ENCODE measurements at regions not wholly inside any gene's neighbourhood (a gene's known extent, or its start where the extent isn't known, plus 50 kb on each side); places are given as distances from the start of the nearest gene placed in this dataset.

DNA sequence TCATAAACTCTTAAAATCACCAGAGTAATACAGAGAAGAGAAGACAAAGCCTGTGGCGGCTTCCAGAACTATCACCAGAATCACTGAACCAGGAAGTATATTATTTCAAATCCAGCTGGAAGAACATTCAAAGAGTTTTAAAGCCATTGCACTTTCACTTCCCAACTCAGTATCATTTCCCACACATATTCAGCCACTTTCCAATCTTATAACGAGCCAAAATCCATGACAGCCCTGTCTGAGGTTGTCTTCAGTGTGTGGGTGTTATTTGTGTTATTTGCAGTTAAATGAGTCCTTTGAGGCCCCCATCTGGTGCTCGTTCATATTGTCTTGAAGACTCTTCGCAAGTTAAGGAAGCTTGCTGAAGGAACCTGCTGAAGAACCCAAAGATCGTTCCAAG, 559.9 kb downstream of the TSN start:
- TF ChIP-seq, protein P1, sequence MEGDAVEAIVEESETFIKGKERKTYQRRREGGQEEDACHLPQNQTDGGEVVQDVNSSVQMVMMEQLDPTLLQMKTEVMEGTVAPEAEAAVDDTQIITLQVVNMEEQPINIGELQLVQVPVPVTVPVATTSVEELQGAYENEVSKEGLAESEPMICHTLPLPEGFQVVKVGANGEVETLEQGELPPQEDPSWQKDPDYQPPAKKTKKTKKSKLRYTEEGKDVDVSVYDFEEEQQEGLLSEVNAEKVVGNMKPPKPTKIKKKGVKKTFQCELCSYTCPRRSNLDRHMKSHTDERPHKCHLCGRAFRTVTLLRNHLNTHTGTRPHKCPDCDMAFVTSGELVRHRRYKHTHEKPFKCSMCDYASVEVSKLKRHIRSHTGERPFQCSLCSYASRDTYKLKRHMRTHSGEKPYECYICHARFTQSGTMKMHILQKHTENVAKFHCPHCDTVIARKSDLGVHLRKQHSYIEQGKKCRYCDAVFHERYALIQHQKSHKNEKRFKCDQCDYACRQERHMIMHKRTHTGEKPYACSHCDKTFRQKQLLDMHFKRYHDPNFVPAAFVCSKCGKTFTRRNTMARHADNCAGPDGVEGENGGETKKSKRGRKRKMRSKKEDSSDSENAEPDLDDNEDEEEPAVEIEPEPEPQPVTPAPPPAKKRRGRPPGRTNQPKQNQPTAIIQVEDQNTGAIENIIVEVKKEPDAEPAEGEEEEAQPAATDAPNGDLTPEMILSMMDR (IDR thresholded peaks at IDR 0.05; ENCODE audit: insufficient read depth, low read length) = no peak
- TF ChIP-seq POLR2AphosphoS5 (IDR thresholded peaks at IDR 0.05; ENCODE audit: low read depth) = no peak
- TF ChIP-seq GABPA (IDR thresholded peaks at IDR 0.05; ENCODE audit: low read depth) = no peak

DNA sequence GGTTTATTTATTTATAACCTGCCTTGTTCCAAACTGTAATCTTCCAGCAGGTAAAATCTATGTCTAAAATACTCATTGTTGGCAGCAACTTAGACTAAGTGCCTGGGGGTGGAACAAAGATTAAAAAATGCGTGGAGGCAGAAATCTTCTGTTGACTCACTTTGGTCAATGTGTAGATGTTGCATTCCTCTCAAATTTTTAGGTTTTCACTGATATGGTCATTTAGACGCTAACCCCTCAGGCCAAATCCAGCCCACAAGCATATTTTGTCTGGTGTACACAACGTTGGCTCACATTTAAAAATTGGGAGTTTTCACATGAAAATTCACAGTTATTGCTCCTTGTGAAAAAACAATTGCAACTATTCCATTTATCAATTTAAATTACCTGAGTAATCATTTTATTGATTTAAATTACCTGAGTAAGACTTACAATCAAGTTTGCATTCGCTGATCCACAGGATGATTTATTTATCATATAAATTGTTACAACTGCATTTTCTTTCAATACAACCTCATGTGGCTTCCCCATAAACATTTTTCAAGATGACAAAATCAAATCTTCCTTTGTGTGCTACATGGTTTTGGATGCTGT, 564.2 kb downstream of the TSN start:
- TF ChIP-seq POLR2AphosphoS5 (IDR thresholded peaks at IDR 0.05; ENCODE audit: low read depth) = no peak
- no peak for TF ChIP-seq GABPA (IDR thresholded peaks at IDR 0.05; ENCODE audit: low read depth)
- no peak for TF ChIP-seq REST (IDR thresholded peaks at IDR 0.05; ENCODE audit: insufficient replicate concordance, low read depth)
- TF ChIP-seq SPI1 (IDR thresholded peaks at IDR 0.05; ENCODE audit: borderline replicate concordance, low read depth) = no peak
- TF ChIP-seq, protein P1 (IDR thresholded peaks at IDR 0.05; ENCODE audit: insufficient read depth, low read length) = no peak

More for the DNA sequence above, 559.9 kb downstream of the TSN start:
- Histone ChIP-seq H3K27ac (replicated peaks) (no peak overlapping the region), H3K27me3 (ENCODE audit: insufficient read depth, poor library complexity, severe bottlenecking) (no peaks in the 10 kb centered on the region), H3K4me3 (replicated peaks; ENCODE audit: insufficient read depth, low read length) (no peak overlapping the region)
- no peak for DNase-seq (ENCODE audit: low read depth in 1 of 2, low spot score in 1 of 2)

GRCh38 chr2:122322815-122323214, 567.4 kb downstream of the TSN start:
- H3K4me3 ChIP-seq (replicated peaks; ENCODE audit: insufficient read depth, low read length) = no peak overlapping the region
- no peak overlapping the region for H3K27ac ChIP-seq (replicated peaks)
- TF ChIP-seq SPI1 (IDR thresholded peaks at IDR 0.05; ENCODE audit: borderline replicate concordance, low read depth) (no peak), GABPA (IDR thresholded peaks at IDR 0.05; ENCODE audit: low read depth) (no peak), REST (IDR thresholded peaks at IDR 0.05; ENCODE audit: insufficient replicate concordance, low read depth) (no peak), POLR2AphosphoS5 (IDR thresholded peaks at IDR 0.05; ENCODE audit: low read depth) (no peak)
- TF ChIP-seq, protein P1 (IDR thresholded peaks at IDR 0.05; ENCODE audit: insufficient read depth, low read length) = no peak
- no peak for DNase-seq (ENCODE audit: low read depth in 1 of 2, low spot score in 1 of 2)
- peaks cover 3% of the 10 kb centered on the region for H3K27me3 ChIP-seq (ENCODE audit: insufficient read depth, poor library complexity, severe bottlenecking)

More for the DNA sequence above, 564.2 kb downstream of the TSN start:
- Histone ChIP-seq H3K27me3 (ENCODE audit: insufficient read depth, poor library complexity, severe bottlenecking) (no peaks in the 10 kb centered on the region), H3K27ac (replicated peaks) (no peak overlapping the region), H3K4me3 (replicated peaks; ENCODE audit: insufficient read depth, low read length) (no peak overlapping the region)
- no peak for DNase-seq (ENCODE audit: low read depth in 1 of 2, low spot score in 1 of 2)

DNA sequence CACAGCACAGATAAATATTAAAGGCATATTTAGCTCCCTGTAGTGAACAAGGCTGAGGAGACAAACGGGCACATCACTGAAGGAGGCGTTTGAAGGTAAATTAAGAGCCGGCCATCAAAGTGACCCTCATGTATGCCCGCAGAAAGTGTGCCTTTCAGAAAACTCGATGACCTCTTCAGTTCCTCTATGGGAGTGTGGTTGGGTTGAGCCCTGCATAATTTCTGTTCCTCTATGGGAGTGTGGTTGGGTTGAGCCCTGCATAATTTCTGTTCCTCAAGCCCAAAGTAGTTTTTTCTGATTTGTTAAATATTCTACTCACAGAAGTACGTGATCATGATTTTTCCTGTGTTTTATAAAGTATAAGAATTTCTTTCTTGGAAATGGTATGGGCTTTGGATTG, 568.5 kb downstream of the TSN start:
- no peak overlapping the region for H3K4me3 ChIP-seq (replicated peaks; ENCODE audit: insufficient read depth, low read length)
- DNase-seq (ENCODE audit: low read depth in 1 of 2, low spot score in 1 of 2) = no peak
- H3K27me3 ChIP-seq (ENCODE audit: insufficient read depth, poor library complexity, severe bottlenecking) = peaks cover 3% of the 10 kb centered on the region
- no peak for TF ChIP-seq POLR2AphosphoS5 (IDR thresholded peaks at IDR 0.05; ENCODE audit: low read depth)
- TF ChIP-seq, protein P1 (IDR thresholded peaks at IDR 0.05; ENCODE audit: insufficient read depth, low read length) = no peak
- no peak for TF ChIP-seq GABPA (IDR thresholded peaks at IDR 0.05; ENCODE audit: low read depth)
- TF ChIP-seq SPI1 (IDR thresholded peaks at IDR 0.05; ENCODE audit: borderline replicate concordance, low read depth) = no peak
- no peak for TF ChIP-seq REST (IDR thresholded peaks at IDR 0.05; ENCODE audit: insufficient replicate concordance, low read depth)
- no peak overlapping the region for H3K27ac ChIP-seq (replicated peaks)

Measured in HL-60 (cell line).